PC-9 (cell line): ENCODE measurements at regions not wholly inside any gene's neighbourhood (a gene's known extent, or its start where the extent isn't known, plus 50 kb on each side); places are given as distances from the start of the nearest gene placed in this dataset.
A peak's percentile ranks its signal among the peaks of the same experiment; 100 is the strongest.

ENCODE experiments used
- BruUV-seq: library from RNA; stranded (reverse); fragments of 400-500 nt; replicated peaks from 2 replicates; lab custom pipeline; 2021; lab: Mats Ljungman, UMichigan
- CTCF ChIA-PET: fragments of 300-600 bp; sonication (Branson Sonifier 250); formaldehyde crosslinking; loops from one replicate; lab custom pipeline; 2022; ENCODE audit warnings: antibody characterized with exemption; lab: Charles Lee
- POLR2A ChIA-PET: fragments of 300-600 bp; sonication (Branson Sonifier 250); formaldehyde crosslinking; loops from one replicate; lab custom pipeline; 2022; ENCODE audit warnings: antibody characterized with exemption; ENCODE audit not compliant: unreplicated experiment; lab: Charles Lee
- DNase-seq, 2 experiments: peaks; one replicate each; pipeline versions ENCODE4 v3.0.0 to v3.0.0-alpha.2; 2015 to 2022; ENCODE audit warnings: mixed read lengths in 1 of 2
- H2AFZ ChIP-seq: fragments of 200-600 bp; sonication (generic); 2 replicates; pipeline ENCODE4 v1.8.1; 2017; ENCODE audit warnings: antibody characterized with exemption
- H3F3A ChIP-seq: fragments of 200-600 bp; sonication (generic); 2 replicates; pipeline ENCODE4 v1.8.1; 2017; ENCODE audit warnings: antibody characterized with exemption, mild to moderate bottlenecking, low read depth; ENCODE audit not compliant: insufficient read depth
- H3K27ac ChIP-seq: fragments of 200-600 bp; sonication (generic); 2 replicates; pipeline ENCODE4 v1.6.1; 2016; ENCODE audit warnings: mixed run types
- H3K27me3 ChIP-seq: fragments of 200-600 bp; sonication (generic); 2 replicates; pipeline ENCODE4 v1.6.1; 2016; ENCODE audit warnings: low read depth, mixed run types; ENCODE audit not compliant: insufficient read depth
- H3K36me3 ChIP-seq: fragments of 200-600 bp; sonication (generic); 2 replicates; pipeline ENCODE4 v1.6.1; 2016; ENCODE audit warnings: low read depth, mixed run types
- H3K4me1 ChIP-seq: fragments of 200-600 bp; sonication (generic); replicated peaks from 2 replicates; pipeline ENCODE4 v1.6.1; 2016; ENCODE audit warnings: mixed run types; ENCODE audit not compliant: insufficient read depth
- H3K4me2 ChIP-seq: fragments of 200-600 bp; sonication (generic); 2 replicates; pipeline ENCODE4 v1.6.1; 2017; ENCODE audit warnings: mixed run types
- H3K4me3 ChIP-seq: fragments of 200-600 bp; sonication (generic); 2 replicates; pipeline ENCODE4 v1.6.1; 2016; ENCODE audit warnings: mixed run types
- H3K79me2 ChIP-seq: fragments of 200-600 bp; sonication (generic); 2 replicates; pipeline ENCODE4 v1.6.1; 2017; ENCODE audit warnings: low read depth, mixed run types
- H3K9me2 ChIP-seq: fragments of 200-600 bp; sonication (generic); 2 replicates; pipeline ENCODE4 v1.8.1; 2017; ENCODE audit warnings: mild to moderate bottlenecking; ENCODE audit not compliant: insufficient read depth
- H3K9me3 ChIP-seq: fragments of 200-600 bp; sonication (generic); 2 replicates; pipeline ENCODE4 v1.8.1; 2016; ENCODE audit warnings: low read depth; ENCODE audit not compliant: insufficient read depth
- H4K20me1 ChIP-seq: fragments of 200-600 bp; sonication (generic); 2 replicates; pipeline ENCODE4 v1.8.1; 2017; ENCODE audit not compliant: insufficient read depth
- EZH2 ChIP-seq: fragments of 200-600 bp; sonication (generic); IDR thresholded peaks from 2 replicates; pipeline ENCODE4 v1.8.0; 2017; ENCODE audit warnings: antibody characterized with exemption, low read depth
- intact Hi-C: fragments of 100-400 bp; cut with micrococcal nuclease; formaldehyde crosslinking; loops from one replicate; pipeline ENCODE4 v1.10.0; 2022; ENCODE audit not compliant: unreplicated experiment
- TF ChIP-seq, protein P1 (sequence below): fragments of 200-600 bp; sonication (generic); conservative IDR thresholded peaks from 2 replicates; pipeline ENCODE4 v1.6.1; 2017; ENCODE audit warnings: mixed run types, antibody characterized with exemption, mild to moderate bottlenecking, moderate library complexity

DNA sequence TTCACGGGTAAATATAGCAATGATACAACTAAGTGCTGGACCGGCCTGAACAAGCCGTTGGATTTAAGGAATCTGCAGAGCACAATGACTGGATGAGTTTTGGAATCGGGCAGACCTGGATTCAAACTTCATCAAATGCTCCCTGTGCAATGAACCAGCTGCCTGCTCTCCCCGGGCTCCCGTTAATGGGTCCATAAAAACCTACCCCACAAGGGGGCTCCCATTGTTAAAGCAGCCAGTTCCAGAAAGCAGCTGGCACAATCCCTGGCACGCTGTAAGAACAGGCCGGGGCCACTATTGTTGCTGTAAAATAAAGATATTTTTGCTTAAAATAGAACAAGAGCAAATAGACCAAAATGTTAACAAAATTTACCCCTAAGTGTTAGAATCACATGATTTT is 131.9 kb downstream of the C16orf95 start:
- intact Hi-C loops, result no loop called here

DNA sequence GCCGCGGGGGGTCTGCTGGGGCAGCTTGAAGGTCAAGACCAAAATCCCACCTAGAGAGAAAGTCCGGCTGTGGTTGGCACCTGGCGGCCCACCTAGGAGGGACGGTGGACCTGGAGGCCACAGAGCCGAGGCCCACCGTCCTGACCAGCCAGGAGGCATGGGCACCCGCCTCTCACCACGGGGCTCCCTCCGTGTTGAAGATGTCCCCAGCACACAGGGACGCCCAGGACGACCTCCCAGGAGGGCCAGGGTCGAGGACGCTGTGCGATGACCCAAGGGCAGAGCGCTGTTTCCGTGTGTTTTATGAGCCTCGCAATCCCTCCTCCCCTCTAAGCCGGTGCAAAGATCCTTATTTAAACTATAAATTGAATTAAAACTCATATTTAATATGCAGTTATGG is 131.2 kb downstream of the C16orf95 start:
- no peak overlapping the region for H2AFZ ChIP-seq
- intact Hi-C loops, result no loop called here
- H3K36me3 ChIP-seq, result no peaks in the 10 kb centered on the region
- no peaks in the 10 kb centered on the region for H3K79me2 ChIP-seq
- H3K9me3 ChIP-seq, result no peaks in the 10 kb centered on the region
- H3K9me2 ChIP-seq, result no peaks in the 10 kb centered on the region
- CTCF ChIA-PET, result no interaction called here
- no TSS peak for BruUV-seq
- POLR2A ChIA-PET, result no interaction called here
- H4K20me1 ChIP-seq, result no peaks in the 10 kb centered on the region
- no peak overlapping the region for H3K27ac ChIP-seq
- no peaks in the 10 kb centered on the region for H3K4me1 ChIP-seq
- no peak for DNase-seq
- H3K27me3 ChIP-seq, result peaks cover 6% of the 10 kb centered on the region
- no peak for TF ChIP-seq EZH2
- TF ChIP-seq, protein P1, sequence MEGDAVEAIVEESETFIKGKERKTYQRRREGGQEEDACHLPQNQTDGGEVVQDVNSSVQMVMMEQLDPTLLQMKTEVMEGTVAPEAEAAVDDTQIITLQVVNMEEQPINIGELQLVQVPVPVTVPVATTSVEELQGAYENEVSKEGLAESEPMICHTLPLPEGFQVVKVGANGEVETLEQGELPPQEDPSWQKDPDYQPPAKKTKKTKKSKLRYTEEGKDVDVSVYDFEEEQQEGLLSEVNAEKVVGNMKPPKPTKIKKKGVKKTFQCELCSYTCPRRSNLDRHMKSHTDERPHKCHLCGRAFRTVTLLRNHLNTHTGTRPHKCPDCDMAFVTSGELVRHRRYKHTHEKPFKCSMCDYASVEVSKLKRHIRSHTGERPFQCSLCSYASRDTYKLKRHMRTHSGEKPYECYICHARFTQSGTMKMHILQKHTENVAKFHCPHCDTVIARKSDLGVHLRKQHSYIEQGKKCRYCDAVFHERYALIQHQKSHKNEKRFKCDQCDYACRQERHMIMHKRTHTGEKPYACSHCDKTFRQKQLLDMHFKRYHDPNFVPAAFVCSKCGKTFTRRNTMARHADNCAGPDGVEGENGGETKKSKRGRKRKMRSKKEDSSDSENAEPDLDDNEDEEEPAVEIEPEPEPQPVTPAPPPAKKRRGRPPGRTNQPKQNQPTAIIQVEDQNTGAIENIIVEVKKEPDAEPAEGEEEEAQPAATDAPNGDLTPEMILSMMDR, result no peak
- no peak overlapping the region for H3K4me3 ChIP-seq
- no peak overlapping the region for H3K4me2 ChIP-seq
- peaks cover 17% of the 10 kb centered on the region for H3F3A ChIP-seq

More for the DNA sequence above, 131.9 kb downstream of the C16orf95 start:
- Histone ChIP-seq H3K27me3 (peaks cover 10% of the 10 kb centered on the region), H3K79me2 (no peaks in the 10 kb centered on the region), H3F3A (peaks cover 17% of the 10 kb centered on the region), H3K4me3 (no peak overlapping the region), H3K9me2 (no peaks in the 10 kb centered on the region), H3K9me3 (no peaks in the 10 kb centered on the region), H4K20me1 (no peaks in the 10 kb centered on the region), H3K36me3 (no peaks in the 10 kb centered on the region), H3K4me2 (no peak overlapping the region), H2AFZ (no peak overlapping the region), H3K4me1 (0 out of 2 replicates have a peak, but pooled peaks cover under 1% of the 10 kb centered on the region), H3K27ac (no peak overlapping the region)
- TF ChIP-seq EZH2, result no peak
- TF ChIP-seq, protein P1, result peak; percentile 28; the same call in 1 of the 2 replicates
- ChIA-PET CTCF (no interaction called here), POLR2A (no interaction called here)
- DNase-seq, result no peak
- no TSS peak for BruUV-seq

DNA sequence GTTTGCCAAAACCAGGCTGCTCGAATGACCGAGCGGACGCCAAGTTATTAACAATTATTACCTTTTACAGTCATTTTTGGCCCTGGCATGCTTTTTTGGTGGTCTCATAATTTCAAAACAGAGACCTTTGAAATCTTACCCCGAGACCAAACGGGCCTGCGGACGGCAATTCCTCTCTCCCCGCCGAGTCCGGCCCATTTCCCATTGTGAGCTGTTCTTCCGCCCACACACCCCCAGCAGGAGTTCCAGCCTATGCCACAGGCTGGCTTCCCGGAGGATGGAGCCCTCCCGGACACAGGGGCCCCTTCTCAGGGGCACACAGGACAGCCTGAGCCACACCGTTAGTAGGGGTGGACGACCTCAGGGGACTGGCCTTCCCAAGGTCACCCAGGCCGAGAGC is 130.7 kb downstream of the C16orf95 start:
- no TSS peak for BruUV-seq
- no peak for DNase-seq
- Histone ChIP-seq H3K9me3 (no peaks in the 10 kb centered on the region), H3K4me1 (no peaks in the 10 kb centered on the region), H3K79me2 (no peaks in the 10 kb centered on the region), H3F3A (peaks cover 17% of the 10 kb centered on the region), H3K27ac (no peak overlapping the region), H3K27me3 (peaks cover 6% of the 10 kb centered on the region), H3K9me2 (no peaks in the 10 kb centered on the region), H2AFZ (no peak overlapping the region), H4K20me1 (no peaks in the 10 kb centered on the region), H3K4me3 (no peak overlapping the region), H3K4me2 (no peak overlapping the region), H3K36me3 (no peaks in the 10 kb centered on the region)
- no peak for TF ChIP-seq EZH2
- ChIA-PET CTCF (no interaction called here), POLR2A (no interaction called here)
- intact Hi-C loops, result no loop called here

DNA sequence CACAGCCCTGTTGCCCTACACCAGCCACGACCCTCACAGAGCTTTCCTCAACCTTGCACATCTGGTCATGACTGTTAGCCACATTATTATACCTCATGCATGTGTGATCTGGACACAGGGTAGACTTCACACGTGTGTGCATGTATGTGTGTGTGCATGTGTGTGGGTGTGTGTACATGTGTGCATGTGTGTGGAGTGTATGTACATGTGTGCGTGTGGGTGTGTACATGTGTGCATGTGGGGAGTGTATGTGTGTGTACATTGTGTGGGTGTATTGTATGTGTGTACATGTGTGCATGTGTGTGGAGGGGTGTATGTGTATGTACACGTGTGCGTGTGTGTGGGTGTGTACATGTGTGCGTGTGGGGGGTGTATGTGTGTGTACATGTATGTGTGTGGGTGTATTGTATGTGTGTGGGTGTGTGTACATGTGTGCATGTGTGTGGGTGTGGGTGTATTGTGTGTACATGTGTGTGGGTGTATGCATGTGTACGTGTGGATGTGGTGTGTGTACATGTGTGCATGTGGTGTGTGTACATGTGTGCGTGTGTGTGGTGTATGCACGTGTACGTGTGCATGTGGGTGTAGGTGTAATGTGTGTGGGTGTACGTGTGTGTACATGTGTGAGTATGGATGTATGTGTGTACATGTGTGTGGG is 130.2 kb downstream of the C16orf95 start:
- Histone ChIP-seq H4K20me1 (no peaks in the 10 kb centered on the region), H3K9me3 (no peaks in the 10 kb centered on the region), H3K9me2 (no peaks in the 10 kb centered on the region), H3K27me3 (peaks cover 6% of the 10 kb centered on the region), H3K36me3 (no peaks in the 10 kb centered on the region), H2AFZ (no peak overlapping the region), H3K27ac (no peak overlapping the region), H3F3A (peaks cover 17% of the 10 kb centered on the region), H3K79me2 (no peaks in the 10 kb centered on the region), H3K4me3 (no peak overlapping the region), H3K4me1 (no peaks in the 10 kb centered on the region), H3K4me2 (no peak overlapping the region)
- no TSS peak for BruUV-seq
- intact Hi-C loops, result no loop called here
- POLR2A ChIA-PET, result no interaction called here
- DNase-seq, result no peak
- CTCF ChIA-PET, result no interaction called here
- no peak for TF ChIP-seq EZH2
- TF ChIP-seq, protein P1, result no peak
